Choroid plexus epithelial cell (primary cell): ENCODE measurements at regions not wholly inside any gene's neighbourhood (a gene's known extent, or its start where the extent isn't known, plus 50 kb on each side); places are given as distances from the start of the nearest gene placed in this dataset.
"Not testable (repeated sequence)": the region's sequence is repeated elsewhere in the genome, so short reads cannot be mapped to it uniquely, and the experiment has no call there.

Experiments used
- DNase-seq: peaks from one replicate; pipeline ENCODE4 v3.0.0-alpha.2; 2010; ENCODE audit warnings: low read depth
- H3K4me3 ChIP-seq: 2 replicates; pipeline ENCODE4 v1.5.1; 2011; ENCODE audit warnings: low read depth, mild to moderate bottlenecking, control low read depth, low read length, moderate library complexity
- CTCF ChIP-seq: conservative IDR thresholded peaks from 2 replicates; pipeline ENCODE4 v1.5.1; 2011; ENCODE audit warnings: low read depth, mild to moderate bottlenecking, control low read depth, inconsistent platforms, low read length, moderate library complexity

GRCh38 chr1:181213056-181213455 is 124.6 kb downstream of the IER5 start:
- H3K4me3 ChIP-seq: no peak overlapping the region
- DNase-seq: no peak
- TF ChIP-seq CTCF: no peak

DNA sequence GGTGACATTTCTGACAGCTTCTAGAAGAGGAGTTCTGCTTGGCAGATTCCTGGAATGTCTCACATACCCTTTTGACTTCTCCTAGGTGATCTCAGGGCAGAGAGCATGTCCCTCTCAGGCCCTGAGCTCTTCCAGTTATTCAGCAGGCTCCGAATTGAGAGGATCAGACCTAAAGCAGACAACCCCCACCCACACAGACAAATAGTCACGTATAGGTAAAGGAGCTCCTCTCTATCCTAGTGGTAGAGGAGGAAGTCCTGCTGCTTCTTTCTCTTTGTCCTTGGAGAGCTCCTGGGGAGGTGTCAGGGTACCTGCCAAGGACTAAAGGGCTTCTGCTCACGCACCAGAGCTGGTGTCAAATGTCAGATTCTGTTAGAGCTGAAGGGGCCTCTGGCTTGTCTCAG is 128.1 kb downstream of the IER5 start:
- no peak for DNase-seq
- no peak for TF ChIP-seq CTCF
- no peak overlapping the region for H3K4me3 ChIP-seq

GRCh38 chr1:181219938-181220337 is 131.4 kb downstream of the IER5 start:
- H3K4me3 ChIP-seq: no peak overlapping the region
- DNase-seq: peak; percentile 4
- TF ChIP-seq CTCF: no peak

DNA sequence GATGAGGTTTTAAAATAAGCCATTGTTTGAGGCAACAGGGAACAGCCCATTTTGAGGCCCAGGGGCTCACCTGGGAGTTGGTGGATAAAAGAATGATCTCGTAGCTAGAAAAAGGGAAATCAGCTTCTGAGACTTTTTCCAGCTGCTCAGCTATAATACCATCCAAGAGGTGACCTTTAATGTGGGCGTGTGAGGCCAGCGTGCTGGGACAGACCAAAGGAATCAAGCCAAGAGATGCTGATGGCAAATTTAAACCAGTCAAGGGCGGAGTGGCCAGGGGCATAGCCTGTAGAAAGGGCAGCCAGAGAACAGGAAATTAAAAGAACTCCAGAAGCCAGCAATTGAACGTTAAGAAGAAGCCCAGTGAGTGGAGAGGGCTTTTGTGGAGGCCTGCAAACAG is 132.6 kb downstream of the IER5 start:
- TF ChIP-seq CTCF: no peak
- no peak overlapping the region for H3K4me3 ChIP-seq
- DNase-seq: no peak

- no peak for TF ChIP-seq CTCF
- DNase-seq: no peak
- no peak overlapping the region for H3K4me3 ChIP-seq
These were observed 134.5 kb downstream of the IER5 start for GRCh38 chr1:181222972-181223505.

GRCh38 chr1:181226728-181227127 is 138.2 kb downstream of the IER5 start:
- H3K4me3 ChIP-seq: not testable (repeated sequence)

GRCh38 chr1:181239086-181239485 is 150.6 kb downstream of the IER5 start:
- no peak for DNase-seq
- no peak for TF ChIP-seq CTCF
- H3K4me3 ChIP-seq: no peak overlapping the region

More at GRCh38 chr1:181226728-181227127, 138.2 kb downstream of the IER5 start:
- DNase-seq: not testable (repeated sequence)

DNA sequence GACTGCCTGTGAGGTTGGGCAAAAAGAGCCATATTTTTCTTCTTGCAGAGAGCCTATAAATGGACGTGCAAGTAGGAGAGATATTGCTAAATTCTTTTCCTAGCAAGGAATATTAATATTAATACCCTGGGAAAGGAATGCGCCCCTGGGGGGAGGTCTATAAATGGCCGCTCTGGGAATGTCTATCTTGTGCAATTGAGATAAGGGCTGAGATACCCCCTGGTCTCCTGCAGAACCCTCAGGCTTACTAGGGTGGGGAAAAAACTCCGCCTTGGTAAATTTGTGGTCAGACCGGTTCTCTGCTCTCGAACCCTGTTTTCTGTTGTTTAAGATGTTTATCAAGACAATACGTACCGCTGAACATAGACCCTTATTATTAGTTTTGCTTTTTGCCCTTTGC is 157.8 kb downstream of the IER5 start:
- not testable (repeated sequence) for H3K4me3 ChIP-seq, DNase-seq

DNA sequence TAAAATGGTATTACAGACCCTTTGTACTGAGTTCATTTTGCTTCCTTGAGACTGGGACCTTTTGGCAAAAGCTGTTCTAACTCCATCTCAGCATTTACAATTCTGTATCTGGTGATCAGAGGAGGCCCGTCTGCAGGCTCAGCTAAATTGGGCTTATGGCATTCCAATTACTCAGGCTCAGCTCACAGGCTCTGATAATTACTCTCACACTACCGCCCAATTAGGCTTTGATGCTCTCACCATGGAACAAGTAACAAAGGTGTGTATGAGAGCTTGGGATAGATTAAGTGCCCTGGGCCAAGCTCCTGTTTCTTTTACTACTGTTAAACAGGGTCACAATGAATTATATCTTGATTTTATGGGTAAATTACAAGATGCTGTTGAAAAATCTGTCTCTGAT is 159.9 kb downstream of the IER5 start:
- DNase-seq, H3K4me3 ChIP-seq: not testable (repeated sequence)
